Daoy (cell line): ENCODE measurements at regions not wholly inside any gene's neighbourhood (a gene's known extent, or its start where the extent isn't known, plus 50 kb on each side); places are given as distances from the start of the nearest gene placed in this dataset.
A peak's percentile ranks its signal among the peaks of the same experiment; 100 is the strongest.
"Not testable (repeated sequence)": the region's sequence is repeated elsewhere in the genome, so short reads cannot be mapped to it uniquely, and the experiment has no call there.

Experiments
- DNase-seq: peaks from one replicate; pipeline ENCODE4 v3.0.0-alpha.2; 2015; ENCODE audit warnings: low read depth

DNA sequence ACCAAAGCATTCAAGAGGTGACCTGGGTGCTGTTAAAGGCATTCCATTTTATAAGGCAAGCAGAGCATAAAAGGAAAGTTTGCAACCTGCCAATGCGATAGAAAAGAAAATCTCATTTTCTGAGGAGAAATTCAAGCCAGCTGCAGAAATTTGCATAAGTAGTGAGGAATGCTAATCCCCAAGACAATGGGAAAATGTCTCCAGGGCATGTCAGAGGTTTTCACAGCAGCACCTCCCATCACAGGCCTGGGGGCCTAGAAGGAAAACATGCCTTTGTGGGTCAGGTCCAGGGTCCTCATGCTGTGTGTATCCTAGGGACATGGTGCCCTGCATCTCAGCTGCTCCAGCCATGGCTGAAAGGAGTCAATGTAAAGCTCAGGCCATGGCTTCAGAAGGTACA is 775.8 kb downstream of the IGSF11 start:
- DNase-seq, result not testable (repeated sequence)

DNA sequence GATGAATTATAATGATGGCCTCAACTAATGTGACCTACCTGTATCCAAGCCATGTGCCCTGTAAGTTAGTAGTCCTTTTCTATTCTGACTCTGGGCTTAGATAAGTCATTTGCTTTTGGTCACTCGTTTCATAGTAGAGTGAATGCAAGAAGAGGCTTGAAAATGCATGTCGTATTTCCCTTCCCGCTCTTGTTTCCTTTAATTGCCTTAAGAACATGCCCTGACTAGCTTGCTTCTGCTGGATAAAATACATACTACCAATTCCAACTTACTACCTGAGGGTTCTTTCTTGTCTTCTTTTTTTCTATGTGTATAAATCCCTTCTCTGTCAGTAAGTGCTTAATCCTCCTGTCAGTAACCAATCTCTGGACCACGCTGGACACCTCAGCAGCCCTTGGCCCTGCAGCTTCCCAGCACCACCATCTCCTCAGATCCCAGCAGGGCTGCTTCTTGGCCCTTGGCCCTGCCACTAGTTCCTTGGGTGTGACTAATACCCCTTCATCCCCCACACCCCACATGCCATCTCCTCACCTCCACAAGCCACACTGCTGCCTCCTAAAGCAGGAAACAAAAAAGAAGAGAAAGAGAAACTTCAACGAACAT is 771.7 kb downstream of the IGSF11 start:
- DNase-seq, result peak; percentile 18

DNA sequence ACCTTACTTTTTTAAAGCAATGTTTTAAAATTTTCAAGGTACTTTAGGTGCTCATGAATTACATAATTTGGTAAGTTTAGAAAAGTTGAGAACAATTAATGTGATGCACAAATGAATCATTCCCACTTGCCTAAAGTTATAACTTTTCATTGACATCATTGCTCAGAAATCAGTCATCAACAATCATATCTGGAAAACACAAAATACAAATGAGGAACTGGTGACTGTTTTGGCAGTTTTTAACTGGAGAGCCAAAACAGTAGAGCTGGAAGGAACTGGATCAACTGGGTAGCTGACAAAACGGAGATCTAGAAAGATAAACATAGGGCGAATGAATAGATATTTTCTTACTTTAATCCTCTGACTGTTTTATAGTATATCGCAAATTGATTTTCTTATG is 767.1 kb downstream of the IGSF11 start:
- no peak for DNase-seq

DNA sequence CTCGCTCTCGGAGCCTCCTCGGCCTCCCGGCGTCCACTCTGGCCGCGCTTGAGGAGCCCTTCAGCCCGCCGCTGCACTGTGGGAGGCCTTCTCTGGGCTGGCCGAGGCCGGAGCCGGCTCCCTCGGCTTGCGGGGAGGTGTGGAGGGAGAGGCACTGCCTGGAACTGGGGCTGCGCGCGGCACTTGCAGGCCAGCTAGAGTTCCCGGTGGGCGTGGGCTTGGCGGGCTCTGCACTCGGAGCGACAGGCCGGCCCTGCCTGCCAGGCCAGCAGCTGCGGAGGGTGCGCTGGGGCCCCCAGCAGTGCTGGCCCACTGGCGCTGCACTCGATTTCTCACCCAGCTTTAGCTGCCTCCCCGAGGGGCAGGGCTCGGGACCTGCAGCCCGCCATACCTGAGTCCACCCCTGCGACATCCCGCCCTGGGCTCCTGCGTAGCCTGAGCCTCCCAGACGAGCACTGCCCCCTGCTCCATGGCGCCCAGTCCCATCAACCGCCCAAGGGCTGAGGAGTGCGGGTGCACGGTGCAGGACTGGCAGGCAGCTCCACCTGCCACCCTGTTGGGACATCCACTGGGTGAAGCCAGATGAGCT is 765.0 kb downstream of the IGSF11 start:
- DNase-seq, result no peak

DNA sequence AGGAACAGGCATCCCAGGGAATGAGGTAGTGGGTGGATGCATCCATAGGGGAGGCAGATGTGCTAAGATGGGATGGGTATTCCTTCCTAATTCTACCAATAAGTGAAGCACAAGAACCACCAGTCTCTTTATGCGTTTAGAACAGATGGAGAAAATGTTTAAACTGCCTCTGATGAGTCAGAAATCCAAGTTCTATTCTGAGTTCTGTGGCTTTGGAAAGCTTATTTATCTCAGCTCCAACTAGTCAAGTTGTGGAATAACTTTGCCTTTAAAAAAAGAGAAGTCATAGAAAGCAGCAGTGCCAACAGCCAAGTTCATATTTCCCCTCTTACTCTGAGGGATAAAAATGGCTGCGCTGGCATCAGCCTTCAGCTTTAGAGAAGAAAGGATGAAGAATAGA is 761.7 kb downstream of the IGSF11 start:
- no peak for DNase-seq

DNA sequence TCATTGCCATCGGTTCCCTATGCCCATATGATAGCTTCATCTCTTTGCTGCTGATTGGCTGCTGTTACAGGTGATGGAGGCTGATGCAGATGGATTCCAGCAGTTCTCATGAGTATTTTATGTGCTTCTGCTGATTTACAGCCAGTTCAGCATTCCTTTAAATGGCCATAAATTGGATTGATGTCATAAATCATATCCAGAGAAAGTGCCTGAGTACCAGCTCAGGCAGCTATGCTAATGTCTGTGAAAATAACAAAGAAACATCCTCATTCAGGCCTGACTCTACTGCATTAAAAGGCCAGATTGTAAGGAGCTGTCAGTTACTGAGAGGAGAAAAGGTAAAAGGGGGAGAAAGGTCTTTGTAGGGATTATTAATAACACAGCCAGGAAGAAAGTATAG is 756.8 kb downstream of the IGSF11 start:
- DNase-seq, result no peak

DNA sequence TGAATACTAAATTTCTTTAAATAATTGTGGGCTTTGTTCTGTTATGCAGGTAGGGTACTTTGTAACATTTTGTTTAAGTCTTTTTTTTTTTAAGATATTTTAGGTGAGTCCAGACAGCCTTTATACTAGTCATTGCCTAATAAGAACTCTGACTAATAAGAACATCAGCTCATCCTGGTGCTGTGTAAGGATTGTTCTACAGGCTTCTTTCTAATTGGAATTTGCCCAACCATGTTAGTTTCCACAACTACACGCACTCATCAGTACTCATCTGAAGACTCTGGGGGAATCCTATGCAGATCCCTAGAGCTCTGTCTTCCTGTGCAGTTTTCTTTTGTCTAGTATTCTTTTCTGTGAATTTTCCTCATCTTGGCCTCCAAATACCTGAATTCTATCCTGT is 741.8 kb downstream of the IGSF11 start:
- no peak for DNase-seq

DNA sequence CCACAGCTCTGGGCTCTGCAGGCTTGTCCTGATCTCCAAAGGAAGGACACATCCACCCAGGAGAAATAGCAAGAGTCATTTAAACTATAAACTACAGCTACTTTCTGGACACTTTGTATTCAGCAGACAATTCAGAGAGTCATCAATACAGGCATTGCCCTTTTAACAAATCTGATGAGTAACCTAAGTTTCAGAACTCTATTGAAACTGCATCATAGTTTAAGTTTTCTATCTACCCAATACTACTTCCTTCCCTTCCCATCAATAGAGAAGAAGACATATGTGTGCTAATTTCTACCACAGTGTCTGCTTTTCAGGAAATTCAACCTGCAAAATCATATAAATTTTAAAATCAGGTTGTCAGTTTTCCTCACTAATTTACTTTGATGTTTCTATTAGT is 736.5 kb downstream of the IGSF11 start:
- DNase-seq, result no peak

DNA sequence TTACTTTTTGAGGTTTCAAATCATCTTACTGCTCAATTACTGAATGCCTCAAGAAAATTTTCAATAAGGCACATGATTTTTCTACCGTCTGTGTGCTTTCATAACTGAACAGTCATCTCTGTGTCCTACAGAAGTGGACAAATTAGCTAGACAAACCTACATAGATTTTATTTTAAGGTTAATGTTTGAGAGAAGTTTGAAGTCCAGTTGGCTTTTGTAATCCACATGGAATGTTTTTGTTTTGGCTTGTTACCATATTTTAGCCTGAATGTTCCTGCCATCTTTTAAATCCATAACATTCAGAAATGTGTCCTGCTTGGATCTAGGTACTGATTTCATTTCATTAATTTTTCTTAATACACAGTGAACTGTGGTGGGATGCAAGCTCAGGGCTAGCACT is 730.1 kb downstream of the IGSF11 start:
- no peak for DNase-seq

DNA sequence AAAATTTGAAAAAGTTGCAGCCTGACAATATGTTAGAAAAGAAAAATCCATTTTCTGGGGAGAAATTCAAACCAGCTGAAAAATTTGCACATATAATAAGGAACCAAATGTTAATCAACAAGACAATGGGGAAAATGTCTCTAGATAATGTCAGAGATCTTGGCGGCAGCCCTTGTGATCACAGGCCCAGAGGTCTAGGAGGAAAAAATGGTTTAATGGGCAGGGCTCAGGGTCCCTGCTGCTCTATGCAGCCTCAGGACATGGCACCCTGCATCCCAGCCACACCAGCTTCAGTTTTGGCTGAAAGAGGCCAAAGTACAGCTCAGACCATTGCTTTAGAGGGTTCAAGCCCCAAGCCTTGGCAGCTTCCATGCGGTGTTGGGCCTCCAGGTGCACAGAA is 701.9 kb downstream of the IGSF11 start:
- DNase-seq, result no peak

DNA sequence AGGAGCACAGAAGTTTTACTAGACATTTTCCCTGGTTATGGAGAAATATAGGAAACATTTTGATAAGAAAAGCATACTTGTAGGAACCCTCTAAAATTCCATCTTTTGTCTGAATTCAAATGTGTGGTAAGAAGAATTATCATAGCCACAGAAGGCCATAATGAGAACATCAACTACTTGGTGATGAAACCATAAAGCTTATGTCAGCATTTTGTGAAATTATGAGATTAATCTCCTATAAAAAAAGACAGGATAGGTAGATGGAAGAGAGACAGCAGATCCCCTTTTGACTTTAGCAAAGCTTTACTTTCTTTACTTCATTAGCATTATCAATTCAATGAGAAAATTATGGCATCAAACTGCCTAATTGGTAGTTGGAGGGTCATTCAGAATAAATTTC is 697.0 kb downstream of the IGSF11 start:
- DNase-seq, result no peak

DNA sequence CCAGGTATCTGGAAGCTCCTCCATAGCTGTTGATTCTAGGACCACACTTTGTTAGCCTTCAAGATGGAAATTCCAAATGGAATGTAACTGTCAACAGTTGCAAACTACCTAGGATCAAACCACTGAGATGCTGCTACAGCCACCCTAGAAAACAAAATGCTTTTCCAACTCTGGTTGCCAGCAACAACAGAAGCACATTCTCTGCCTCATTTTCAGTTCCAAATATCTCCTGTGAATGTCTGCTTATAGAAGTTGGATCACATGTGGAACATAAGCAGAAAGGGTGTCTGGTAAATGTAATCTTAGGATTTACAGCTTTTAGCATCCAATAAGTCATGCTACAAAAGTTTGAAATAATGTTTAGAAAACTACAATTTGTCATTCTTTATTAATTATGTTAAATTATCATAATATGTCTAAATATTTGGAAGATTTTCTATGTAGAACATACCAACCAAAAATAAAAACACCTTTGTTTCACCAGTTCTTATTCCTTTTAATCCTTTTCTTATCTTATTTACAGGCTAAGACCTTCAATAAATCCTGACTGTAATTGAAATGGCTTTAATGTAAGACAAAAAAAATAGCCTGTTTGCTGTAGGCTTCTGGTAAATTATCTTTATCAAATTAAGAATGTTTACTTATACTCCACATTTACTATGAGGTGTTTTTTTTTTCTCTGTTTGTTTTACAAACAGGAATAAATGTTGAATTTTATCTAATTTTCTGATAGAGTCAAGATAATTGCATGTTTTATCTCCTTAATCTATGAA is 687.1 kb downstream of the IGSF11 start:
- no peak for DNase-seq

DNA sequence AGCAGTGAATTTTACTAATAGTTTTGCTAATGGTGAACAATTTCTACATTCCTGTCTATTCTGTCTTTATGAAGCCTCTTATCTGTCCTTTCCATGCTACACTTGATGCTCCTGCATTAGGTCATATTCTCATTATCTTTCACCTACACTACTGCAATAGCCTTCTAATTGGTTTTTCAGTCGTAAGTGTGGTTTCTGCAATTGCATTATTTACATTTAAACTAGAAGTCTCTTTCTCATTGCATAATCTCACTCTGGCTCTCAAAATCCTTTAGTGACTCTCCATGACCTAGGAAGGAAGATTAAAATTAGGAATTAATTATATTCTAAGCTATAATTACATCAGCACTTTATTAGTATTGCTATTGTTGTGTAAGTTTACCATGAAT is 686.5 kb downstream of the IGSF11 start:
- DNase-seq, result no peak

DNA sequence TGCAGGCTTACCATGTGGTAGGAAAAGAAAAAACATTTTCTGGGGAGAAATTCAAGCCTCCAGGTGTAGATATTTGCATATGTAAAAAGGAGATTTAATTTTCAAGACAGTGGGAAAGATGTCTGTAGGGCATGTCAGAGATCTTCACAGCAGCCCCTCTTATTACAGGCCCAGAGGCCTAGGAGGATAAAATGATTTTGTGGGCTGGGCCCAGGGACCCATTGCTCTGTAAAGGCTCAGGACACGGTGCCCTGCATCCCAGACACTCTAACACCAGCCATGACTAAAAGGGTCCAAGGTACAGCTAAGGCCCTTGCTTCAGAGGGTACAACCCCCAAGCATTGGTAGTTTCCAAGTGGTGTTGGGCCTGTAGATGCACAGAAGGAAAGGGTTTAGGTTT is 680.1 kb downstream of the IGSF11 start:
- no peak for DNase-seq

DNA sequence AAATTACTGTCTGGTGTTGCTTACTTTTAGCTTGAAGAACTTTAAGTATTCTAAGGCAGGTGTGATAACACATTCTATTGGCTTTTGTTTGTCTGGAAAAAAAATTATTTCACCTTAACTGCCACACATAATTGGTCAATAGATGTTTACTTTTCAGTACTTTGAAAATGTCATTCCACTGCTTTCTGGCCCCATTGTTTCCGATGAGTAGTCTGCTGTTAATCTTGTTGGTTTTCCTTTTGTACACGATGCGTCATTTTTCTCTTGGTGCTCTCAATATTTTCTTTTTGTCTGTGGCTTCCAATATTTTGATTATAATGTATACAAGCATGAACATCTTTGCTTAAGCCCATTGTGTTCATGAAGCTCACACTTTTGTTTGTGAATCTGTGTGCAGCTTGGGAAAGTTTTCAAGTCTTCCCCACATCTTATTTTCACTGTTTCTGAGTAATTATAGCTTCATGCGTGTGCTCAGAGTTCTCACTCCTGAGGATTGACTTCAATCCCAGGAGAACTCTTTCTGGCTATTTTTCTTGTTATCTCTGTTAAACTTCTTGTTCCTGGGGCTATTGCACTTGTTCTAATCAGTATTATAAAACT is 664.7 kb downstream of the IGSF11 start:
- DNase-seq, result no peak

DNA sequence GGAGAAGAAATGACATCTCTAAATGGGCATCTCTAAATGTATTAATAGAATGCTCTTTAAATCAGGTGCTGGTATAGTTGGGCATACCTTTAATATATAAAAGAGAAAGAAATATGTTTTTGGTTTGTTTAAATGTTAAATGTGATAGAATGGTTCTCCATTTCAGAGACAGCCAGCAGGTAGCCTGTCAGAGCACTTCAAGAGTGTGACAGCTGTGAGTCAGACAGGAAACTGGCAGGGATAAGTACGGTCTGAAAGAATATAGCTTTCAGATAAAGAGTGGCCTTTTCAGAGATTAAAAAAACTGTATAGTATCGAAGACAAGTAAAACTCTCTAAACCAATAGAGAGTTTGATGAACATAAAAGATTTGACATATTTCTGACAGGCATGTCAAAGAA is 654.1 kb downstream of the IGSF11 start:
- peak; percentile 9 for DNase-seq

DNA sequence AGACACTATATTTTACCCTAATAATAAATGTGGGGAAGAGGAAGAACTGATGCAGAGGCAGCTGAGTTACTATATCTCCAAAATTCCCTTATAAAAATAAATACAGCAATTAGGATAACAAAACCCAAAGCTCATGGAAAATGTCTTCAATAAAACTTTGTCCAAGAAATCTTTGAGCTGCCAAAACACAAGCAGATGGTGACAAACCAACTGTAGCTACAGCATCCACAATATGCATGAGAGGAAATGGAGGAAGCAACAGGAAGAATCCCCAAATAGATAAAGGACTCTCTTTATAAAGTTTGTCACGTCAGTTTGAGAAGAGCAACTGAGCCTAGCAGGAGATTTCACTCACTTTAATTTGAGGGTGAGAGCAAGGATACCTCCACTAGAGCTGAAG is 638.2 kb downstream of the IGSF11 start:
- no peak for DNase-seq

DNA sequence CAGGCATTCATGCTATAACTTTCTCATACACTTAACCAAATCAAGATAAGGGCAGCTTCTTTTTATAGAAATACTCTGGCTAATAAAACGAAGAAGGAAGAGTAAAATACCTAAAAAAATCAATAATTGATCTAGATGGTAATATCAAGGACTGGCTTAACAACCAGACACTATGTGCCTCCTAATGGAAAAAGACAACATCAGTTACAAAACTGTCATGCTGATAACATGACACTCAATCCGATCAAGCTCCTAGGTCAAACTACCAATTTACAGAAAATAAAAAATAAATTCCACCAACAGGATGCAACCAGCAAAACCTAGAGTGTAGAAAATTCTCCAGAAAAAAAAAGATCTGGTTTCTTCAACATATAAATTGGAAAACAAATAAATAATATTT is 634.6 kb downstream of the IGSF11 start:
- DNase-seq, result no peak

DNA sequence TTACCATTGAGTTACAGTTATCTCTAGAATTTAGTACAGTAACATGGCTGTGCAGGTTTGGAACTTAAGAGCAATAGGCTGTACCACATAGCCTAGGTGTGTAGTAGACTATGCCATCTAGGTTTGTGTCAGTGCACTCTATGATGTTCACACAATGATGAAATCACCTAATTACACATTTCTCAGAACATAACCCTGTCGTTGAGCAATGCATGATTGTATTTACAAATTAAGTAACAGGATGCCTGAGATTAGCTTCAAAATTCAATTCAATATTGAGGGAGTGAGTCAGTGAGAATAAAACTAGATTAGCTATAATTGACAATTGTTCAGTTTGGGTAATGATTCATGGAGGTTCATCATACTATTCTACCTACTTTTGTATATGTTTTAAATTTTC is 633.8 kb downstream of the IGSF11 start:
- no peak for DNase-seq

DNA sequence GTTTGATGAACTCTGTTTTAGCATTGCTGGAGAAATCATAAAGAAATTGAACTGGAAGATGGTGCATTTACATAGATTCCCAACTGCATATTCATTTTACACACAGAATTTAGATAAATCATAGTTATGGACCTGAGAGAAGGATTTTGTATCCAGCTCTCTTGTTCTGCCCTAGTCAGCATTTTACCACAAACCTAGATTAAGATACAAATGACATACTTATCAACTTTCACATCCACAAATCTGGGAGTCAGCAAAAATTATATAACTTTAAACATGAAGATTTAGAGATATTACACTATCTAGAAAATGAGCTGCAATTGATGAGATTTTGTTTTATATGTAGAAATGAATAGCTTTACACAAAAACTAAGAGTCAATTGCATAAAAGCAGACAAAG is 632.8 kb downstream of the IGSF11 start:
- no peak for DNase-seq

DNA sequence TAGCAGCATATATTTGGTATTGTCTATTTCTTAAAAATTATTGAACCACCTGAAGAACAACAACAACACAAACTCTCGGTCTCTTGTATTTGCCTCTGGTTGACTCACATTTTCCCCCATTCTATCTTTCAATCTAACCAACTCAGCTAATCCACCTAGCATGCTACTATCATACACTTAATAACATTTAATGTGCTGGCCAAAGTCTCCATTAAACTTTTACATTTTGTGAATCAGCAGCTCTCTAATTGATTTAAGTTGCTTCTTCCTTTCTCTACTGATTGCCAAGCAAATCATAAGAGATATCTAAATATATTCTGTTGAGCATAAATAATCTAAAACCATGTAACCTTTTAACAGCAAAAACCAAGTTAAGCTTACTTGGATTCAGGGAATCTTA is 631.7 kb downstream of the IGSF11 start:
- DNase-seq, result no peak

DNA sequence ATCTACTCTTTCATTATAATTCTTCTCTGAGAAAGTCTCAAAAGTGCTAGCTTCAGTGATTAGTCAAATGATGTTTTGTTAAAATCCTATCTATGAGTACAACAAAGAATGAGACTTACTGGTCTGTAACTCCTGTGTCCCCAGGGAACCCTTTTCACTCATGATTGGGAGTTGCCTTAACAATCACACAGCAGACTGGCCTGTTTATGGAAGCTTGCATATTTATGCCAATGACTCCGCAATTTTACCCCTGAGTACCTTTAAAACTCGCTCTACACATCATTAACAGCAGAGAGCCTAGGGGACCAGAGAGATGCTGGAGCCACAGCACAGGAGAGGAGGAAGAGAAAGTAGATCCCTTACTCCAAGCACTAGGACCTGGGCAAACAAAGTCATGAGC is 628.1 kb downstream of the IGSF11 start:
- no peak for DNase-seq

DNA sequence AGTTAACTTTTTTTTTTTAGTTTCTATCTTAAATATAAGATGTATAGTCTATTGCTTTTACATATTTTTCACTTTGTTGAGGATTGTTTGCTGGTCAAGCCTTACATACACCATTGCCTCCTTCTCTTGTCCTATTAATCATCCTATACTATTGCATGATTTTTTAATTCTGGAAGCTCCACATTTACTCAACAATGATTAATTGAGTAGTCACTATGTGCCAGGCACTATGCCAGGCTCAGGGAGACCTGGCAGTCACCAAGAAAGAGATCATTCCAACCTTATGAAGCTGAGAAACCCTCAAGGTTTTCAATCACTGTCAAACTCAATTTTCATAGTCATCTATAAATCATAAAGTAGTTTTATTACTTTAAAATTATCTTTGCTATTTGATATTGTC is 626.2 kb downstream of the IGSF11 start:
- peak; percentile 2 for DNase-seq
